ENCODE measurements at regions not wholly inside any gene's neighbourhood (a gene's known extent, or its start where the extent isn't known, plus 50 kb on each side); places are given as distances from the start of the nearest gene placed in this dataset.

- TF ChIP-seq ZBTB26 (tag by site-specific recombination; optimal IDR thresholded peaks at IDR 0.05), result no peak
- TF ChIP-seq KLF17 (tag by site-specific recombination; IDR thresholded peaks at IDR 0.05), result no peak
- TF ChIP-seq ZNF560 (tag by site-specific recombination; IDR thresholded peaks at IDR 0.05; ENCODE audit: borderline replicate concordance), result no peak
- no peak for TF ChIP-seq ZNF529 (tag by site-specific recombination; IDR thresholded peaks at IDR 0.05; ENCODE audit: insufficient replicate concordance)
- TF ChIP-seq MEIS1 (CRISPR knock-in tag; IDR thresholded peaks at IDR 0.05; ENCODE audit: borderline replicate concordance), result no peak
- no peak for TF ChIP-seq SCRT2 (tag by site-specific recombination; IDR thresholded peaks at IDR 0.05)
- no peak for TF ChIP-seq ZNF19 (tag by site-specific recombination; IDR thresholded peaks at IDR 0.05; ENCODE audit: low read depth)
- TF ChIP-seq ZNF248 (tag by site-specific recombination; IDR thresholded peaks at IDR 0.05), result no peak
- no peak for TF ChIP-seq ZNF837 (tag by site-specific recombination; IDR thresholded peaks at IDR 0.05)
- TF ChIP-seq HOXD13 (CRISPR knock-in tag; IDR thresholded peaks at IDR 0.05; ENCODE audit: borderline replicate concordance), result no peak
- no peak for TF ChIP-seq GLIS2 (tag by site-specific recombination; IDR thresholded peaks at IDR 0.05)
- TF ChIP-seq ZNF473 (tag by site-specific recombination; IDR thresholded peaks at IDR 0.05), result no peak
- no peak for TF ChIP-seq ZNF394 (tag by site-specific recombination; IDR thresholded peaks at IDR 0.05; ENCODE audit: borderline replicate concordance)
- no peak for TF ChIP-seq ZNF280C (tag by site-specific recombination; IDR thresholded peaks at IDR 0.05)
- no peak for TF ChIP-seq ZNF600 (tag by site-specific recombination; IDR thresholded peaks at IDR 0.05)
- no peak for TF ChIP-seq KLF9 (tag by site-specific recombination; IDR thresholded peaks at IDR 0.05; ENCODE audit: low read depth)
- no peak for TF ChIP-seq ZNF362 (tag by site-specific recombination; IDR thresholded peaks at IDR 0.05)
- POLR2A ChIA-PET, result no interaction called here
- CTCF ChIA-PET, result no interaction called here
- no peak overlapping the region for H3K27ac ChIP-seq (ENCODE audit: extremely low read depth, low read depth, low read length)
- H3K4me1 ChIP-seq (ENCODE audit: control insufficient read depth, insufficient read depth, low read length), result no peaks in the 10 kb centered on the region
- H3K4me3 ChIP-seq (ENCODE audit: low read depth, low read length), result no peak overlapping the region
- no peaks in the 10 kb centered on the region for H3K36me3 ChIP-seq (ENCODE audit: control insufficient read depth in 2 of 2, insufficient read depth in 1 of 2, low read length in 2 of 2)
- H3K9me3 ChIP-seq (ENCODE audit: control insufficient read depth, insufficient read depth, low read depth, low read length), result no peaks in the 10 kb centered on the region
Measured at GRCh38 chr3:164514576-164514975, 563.7 kb downstream of the SI start.

- Histone ChIP-seq H3K36me3 (ENCODE audit: control insufficient read depth in 2 of 2, insufficient read depth in 1 of 2, low read length in 2 of 2) (no peaks in the 10 kb centered on the region), H3K9me3 (ENCODE audit: control insufficient read depth, insufficient read depth, low read depth, low read length) (no peaks in the 10 kb centered on the region), H3K4me1 (ENCODE audit: control insufficient read depth, insufficient read depth, low read length) (no peaks in the 10 kb centered on the region), H3K4me3 (ENCODE audit: low read depth, low read length) (no peak overlapping the region), H3K27ac (ENCODE audit: extremely low read depth, low read depth, low read length) (no peak overlapping the region)
- CTCF ChIA-PET, result no interaction called here
- POLR2A ChIA-PET, result no interaction called here
- no peak for TF ChIP-seq ZSCAN16 (tag by site-specific recombination; IDR thresholded peaks at IDR 0.05)
- TF ChIP-seq SP7 (tag by site-specific recombination; IDR thresholded peaks at IDR 0.05), result no peak
- TF ChIP-seq ZNF768 (tag by site-specific recombination; IDR thresholded peaks at IDR 0.05), result no peak
- no peak for TF ChIP-seq ZNF266 (tag by site-specific recombination; IDR thresholded peaks at IDR 0.05; ENCODE audit: low read depth)
- TF ChIP-seq ZNF518A (tag by site-specific recombination; conservative IDR thresholded peaks at IDR 0.05; ENCODE audit: low read depth), result no peak
- TF ChIP-seq ZNF610 (tag by site-specific recombination; IDR thresholded peaks at IDR 0.05; ENCODE audit: borderline replicate concordance), result no peak
- TF ChIP-seq ELK4 (IDR thresholded peaks at IDR 0.05; ENCODE audit: borderline replicate concordance, low read depth, low read length), result no peak
Measured at GRCh38 chr3:164507886-164508285, 570.4 kb downstream of the SI start.

Data from HEK293 (cell line).